ENCODE measurements at regions not wholly inside any gene's neighbourhood (a gene's known extent, or its start where the extent isn't known, plus 50 kb on each side); places are given as distances from the start of the nearest gene placed in this dataset.
A peak's percentile ranks its signal among the peaks of the same experiment; 100 is the strongest.
"Not testable (repeated sequence)": the region's sequence is repeated elsewhere in the genome, so short reads cannot be mapped to it uniquely, and the experiment has no call there.

DNA sequence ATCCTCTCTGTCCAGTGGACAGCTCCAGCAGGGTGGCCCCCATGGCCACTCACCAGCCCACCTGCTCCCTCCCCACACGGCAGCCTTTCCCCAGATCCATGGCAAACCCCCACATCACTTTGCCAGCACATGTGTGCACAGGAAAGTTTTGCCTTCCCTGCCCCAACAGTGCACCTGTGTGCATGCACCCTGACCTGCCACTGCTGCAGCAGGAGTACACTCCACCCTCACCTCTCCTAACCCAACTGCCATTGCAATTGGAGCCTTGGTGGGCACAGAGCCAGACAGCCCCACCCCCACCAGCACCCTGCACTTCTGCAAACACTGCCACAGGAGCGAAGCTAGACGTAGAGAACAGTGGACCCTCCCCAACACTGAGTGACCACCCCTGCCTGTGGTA is 308.9 kb downstream of the CEP170 start:
- ChIA-PET CTCF (no interaction called here), POLR2A (no interaction called here)
- Histone ChIP-seq H3K9me3 (ENCODE audit: control insufficient read depth, insufficient read depth, low read depth, low read length) (no peaks in the 10 kb centered on the region), H3K4me3 (ENCODE audit: low read depth in 2 of 2, low read length in 2 of 2) (no peak overlapping the region), H3K27me3 (ENCODE audit: control insufficient read depth, insufficient read depth, low read length) (no peaks in the 10 kb centered on the region; the same call in 1 of the 2 replicates), H3K4me1 (ENCODE audit: control insufficient read depth, insufficient read depth, low read length) (no peaks in the 10 kb centered on the region), H3K27ac (ENCODE audit: low read length) (no peak overlapping the region), H3K36me3 (ENCODE audit: control insufficient read depth, insufficient read depth, low read length) (no peaks in the 10 kb centered on the region)
- in situ Hi-C loops (cut with HindIII; ENCODE audit: low pct_unique_long_range_greater_than_20kb, low sequenced_read_pairs): no loop called here
- intact Hi-C loops (cut with micrococcal nuclease; ENCODE audit: unreplicated experiment): no loop called here
- DNase-seq (ENCODE audit: low read depth, low spot score): no peak
- no peak for ATAC-seq
- TF ChIP-seq SIN3A (IDR thresholded peaks at IDR 0.05; ENCODE audit: borderline replicate concordance, insufficient read depth, low read depth, low read length): no peak
- TF ChIP-seq, protein P1, sequence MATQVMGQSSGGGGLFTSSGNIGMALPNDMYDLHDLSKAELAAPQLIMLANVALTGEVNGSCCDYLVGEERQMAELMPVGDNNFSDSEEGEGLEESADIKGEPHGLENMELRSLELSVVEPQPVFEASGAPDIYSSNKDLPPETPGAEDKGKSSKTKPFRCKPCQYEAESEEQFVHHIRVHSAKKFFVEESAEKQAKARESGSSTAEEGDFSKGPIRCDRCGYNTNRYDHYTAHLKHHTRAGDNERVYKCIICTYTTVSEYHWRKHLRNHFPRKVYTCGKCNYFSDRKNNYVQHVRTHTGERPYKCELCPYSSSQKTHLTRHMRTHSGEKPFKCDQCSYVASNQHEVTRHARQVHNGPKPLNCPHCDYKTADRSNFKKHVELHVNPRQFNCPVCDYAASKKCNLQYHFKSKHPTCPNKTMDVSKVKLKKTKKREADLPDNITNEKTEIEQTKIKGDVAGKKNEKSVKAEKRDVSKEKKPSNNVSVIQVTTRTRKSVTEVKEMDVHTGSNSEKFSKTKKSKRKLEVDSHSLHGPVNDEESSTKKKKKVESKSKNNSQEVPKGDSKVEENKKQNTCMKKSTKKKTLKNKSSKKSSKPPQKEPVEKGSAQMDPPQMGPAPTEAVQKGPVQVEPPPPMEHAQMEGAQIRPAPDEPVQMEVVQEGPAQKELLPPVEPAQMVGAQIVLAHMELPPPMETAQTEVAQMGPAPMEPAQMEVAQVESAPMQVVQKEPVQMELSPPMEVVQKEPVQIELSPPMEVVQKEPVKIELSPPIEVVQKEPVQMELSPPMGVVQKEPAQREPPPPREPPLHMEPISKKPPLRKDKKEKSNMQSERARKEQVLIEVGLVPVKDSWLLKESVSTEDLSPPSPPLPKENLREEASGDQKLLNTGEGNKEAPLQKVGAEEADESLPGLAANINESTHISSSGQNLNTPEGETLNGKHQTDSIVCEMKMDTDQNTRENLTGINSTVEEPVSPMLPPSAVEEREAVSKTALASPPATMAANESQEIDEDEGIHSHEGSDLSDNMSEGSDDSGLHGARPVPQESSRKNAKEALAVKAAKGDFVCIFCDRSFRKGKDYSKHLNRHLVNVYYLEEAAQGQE (IDR thresholded peaks at IDR 0.05; ENCODE audit: insufficient read depth in 1 of 2, low read depth in 2 of 2, low read length in 1 of 2): no peak
- TF ChIP-seq, protein P2, sequence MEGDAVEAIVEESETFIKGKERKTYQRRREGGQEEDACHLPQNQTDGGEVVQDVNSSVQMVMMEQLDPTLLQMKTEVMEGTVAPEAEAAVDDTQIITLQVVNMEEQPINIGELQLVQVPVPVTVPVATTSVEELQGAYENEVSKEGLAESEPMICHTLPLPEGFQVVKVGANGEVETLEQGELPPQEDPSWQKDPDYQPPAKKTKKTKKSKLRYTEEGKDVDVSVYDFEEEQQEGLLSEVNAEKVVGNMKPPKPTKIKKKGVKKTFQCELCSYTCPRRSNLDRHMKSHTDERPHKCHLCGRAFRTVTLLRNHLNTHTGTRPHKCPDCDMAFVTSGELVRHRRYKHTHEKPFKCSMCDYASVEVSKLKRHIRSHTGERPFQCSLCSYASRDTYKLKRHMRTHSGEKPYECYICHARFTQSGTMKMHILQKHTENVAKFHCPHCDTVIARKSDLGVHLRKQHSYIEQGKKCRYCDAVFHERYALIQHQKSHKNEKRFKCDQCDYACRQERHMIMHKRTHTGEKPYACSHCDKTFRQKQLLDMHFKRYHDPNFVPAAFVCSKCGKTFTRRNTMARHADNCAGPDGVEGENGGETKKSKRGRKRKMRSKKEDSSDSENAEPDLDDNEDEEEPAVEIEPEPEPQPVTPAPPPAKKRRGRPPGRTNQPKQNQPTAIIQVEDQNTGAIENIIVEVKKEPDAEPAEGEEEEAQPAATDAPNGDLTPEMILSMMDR (IDR thresholded peaks at IDR 0.05): no peak
- TF ChIP-seq TCF7L2 (IDR thresholded peaks at IDR 0.05; ENCODE audit: low read depth, low read length): no peak
- TF ChIP-seq POLR2AphosphoS5 (IDR thresholded peaks at IDR 0.05; ENCODE audit: low read depth, low read length): no peak
- BruUV-seq (replicated peaks): no TSS peak

DNA sequence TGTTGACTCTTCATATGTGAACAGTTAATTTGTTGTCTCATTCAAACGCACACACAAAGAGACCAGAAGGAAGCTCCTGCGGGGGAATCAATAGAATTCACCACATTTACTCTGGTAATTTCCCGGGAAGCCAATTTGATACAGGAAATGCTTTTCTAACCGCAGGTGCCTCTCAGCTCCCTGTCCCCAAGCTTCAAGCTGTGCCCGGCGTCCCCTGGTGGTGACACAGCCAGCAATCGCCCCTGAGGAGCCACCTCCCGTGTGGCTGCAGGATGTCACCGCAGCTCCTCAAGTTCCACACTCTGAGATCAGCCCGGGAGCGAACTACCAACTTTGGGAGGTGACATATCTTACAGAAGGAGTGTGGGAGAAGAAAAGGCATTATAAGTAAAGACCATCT is 318.4 kb downstream of the CEP170 start:
- H3K36me3 ChIP-seq (ENCODE audit: control insufficient read depth, insufficient read depth, low read length); CTCF ChIA-PET; in situ Hi-C loops (cut with HindIII; ENCODE audit: low pct_unique_long_range_greater_than_20kb, low sequenced_read_pairs); POLR2A ChIA-PET; H3K27me3 ChIP-seq (ENCODE audit: control insufficient read depth, insufficient read depth, low read length); H3K9me3 ChIP-seq (ENCODE audit: control insufficient read depth, insufficient read depth, low read depth, low read length); DNase-seq (ENCODE audit: low read depth, low spot score); BruUV-seq (replicated peaks); intact Hi-C loops (cut with micrococcal nuclease; ENCODE audit: unreplicated experiment); H3K27ac ChIP-seq (ENCODE audit: low read length); H3K4me3 ChIP-seq (ENCODE audit: low read depth in 2 of 2, low read length in 2 of 2); H3K4me1 ChIP-seq (ENCODE audit: control insufficient read depth, insufficient read depth, low read length): not testable (repeated sequence)
- ATAC-seq: peak; percentile 56; the same call in 1 of the 2 replicates
- TF ChIP-seq, protein P2 (IDR thresholded peaks at IDR 0.05): peak; percentile 48

DNA sequence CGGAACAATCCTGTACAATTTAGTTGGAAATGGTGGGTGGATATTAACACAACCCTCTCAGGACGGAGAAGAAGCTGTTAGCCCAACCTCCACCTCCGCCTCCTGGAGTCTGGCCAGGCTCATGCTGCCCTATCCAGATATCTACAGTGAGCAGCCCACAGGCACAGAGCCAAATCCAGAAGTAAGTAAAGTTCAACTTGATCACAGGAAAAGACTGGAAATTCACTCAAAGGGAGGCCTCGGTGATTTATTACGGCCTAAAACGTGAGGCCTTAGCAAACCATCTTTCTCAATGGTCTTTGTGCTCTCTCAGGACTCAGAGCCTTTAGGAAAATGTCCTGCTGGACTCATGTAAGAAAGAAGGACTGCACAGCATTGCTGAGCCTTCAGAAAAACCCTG is 330.4 kb downstream of the CEP170 start:
- H3K36me3 ChIP-seq (ENCODE audit: control insufficient read depth, insufficient read depth, low read length); H3K4me3 ChIP-seq (ENCODE audit: low read depth in 2 of 2, low read length in 2 of 2); in situ Hi-C loops (cut with HindIII; ENCODE audit: low pct_unique_long_range_greater_than_20kb, low sequenced_read_pairs); DNase-seq (ENCODE audit: low read depth, low spot score); H3K27me3 ChIP-seq (ENCODE audit: control insufficient read depth, insufficient read depth, low read length); ATAC-seq; H3K4me1 ChIP-seq (ENCODE audit: control insufficient read depth, insufficient read depth, low read length); CTCF ChIA-PET; POLR2A ChIA-PET; H3K27ac ChIP-seq (ENCODE audit: low read length); BruUV-seq (replicated peaks); intact Hi-C loops (cut with micrococcal nuclease; ENCODE audit: unreplicated experiment); H3K9me3 ChIP-seq (ENCODE audit: control insufficient read depth, insufficient read depth, low read depth, low read length): not testable (repeated sequence)

DNA sequence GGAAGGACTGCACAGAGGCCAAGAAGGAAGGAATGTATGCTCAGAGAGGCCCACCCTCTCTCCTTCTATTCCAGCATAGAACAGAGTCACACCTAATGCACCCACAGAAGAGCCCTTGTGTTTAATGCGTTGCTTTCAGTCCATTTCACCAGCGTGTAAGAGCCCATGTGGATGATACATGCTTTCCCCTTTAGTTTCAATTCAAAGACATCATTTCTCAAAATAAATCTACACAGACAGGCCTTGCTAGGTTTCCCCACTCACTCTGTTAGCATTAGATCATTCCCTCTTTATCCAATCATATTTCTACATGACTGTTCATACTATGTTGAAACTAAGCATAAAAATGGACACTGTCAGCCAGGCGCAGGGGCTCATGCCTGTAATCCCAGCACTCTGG is 331.5 kb downstream of the CEP170 start:
- H3K36me3 ChIP-seq (ENCODE audit: control insufficient read depth, insufficient read depth, low read length); H3K9me3 ChIP-seq (ENCODE audit: control insufficient read depth, insufficient read depth, low read depth, low read length); H3K27me3 ChIP-seq (ENCODE audit: control insufficient read depth, insufficient read depth, low read length); BruUV-seq (replicated peaks); CTCF ChIA-PET; in situ Hi-C loops (cut with HindIII; ENCODE audit: low pct_unique_long_range_greater_than_20kb, low sequenced_read_pairs); H3K27ac ChIP-seq (ENCODE audit: low read length); H3K4me3 ChIP-seq (ENCODE audit: low read depth in 2 of 2, low read length in 2 of 2); POLR2A ChIA-PET; H3K4me1 ChIP-seq (ENCODE audit: control insufficient read depth, insufficient read depth, low read length); ATAC-seq; intact Hi-C loops (cut with micrococcal nuclease; ENCODE audit: unreplicated experiment); DNase-seq (ENCODE audit: low read depth, low spot score): not testable (repeated sequence)

DNA sequence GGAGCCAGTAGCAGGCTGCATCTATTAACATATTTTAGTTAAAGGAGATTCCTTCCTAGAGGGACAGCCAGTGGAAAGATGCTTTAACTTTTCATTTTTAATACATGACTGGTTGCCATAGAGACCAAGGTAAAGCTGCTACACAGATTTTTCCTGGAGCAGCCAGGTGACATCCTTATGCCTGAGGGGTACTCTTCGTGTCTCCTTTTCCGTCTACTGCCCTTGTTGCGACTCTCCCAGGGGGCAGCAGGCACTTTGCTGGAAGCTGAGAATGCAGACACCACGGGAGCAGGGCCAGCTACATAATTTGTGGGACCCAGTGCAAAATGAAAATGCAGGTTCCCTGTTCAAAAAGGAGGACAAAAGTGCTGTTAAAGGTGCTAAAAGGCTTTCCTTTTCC is 340.4 kb downstream of the CEP170 start:
- BruUV-seq (replicated peaks); DNase-seq (ENCODE audit: low read depth, low spot score); H3K36me3 ChIP-seq (ENCODE audit: control insufficient read depth, insufficient read depth, low read length); H3K4me3 ChIP-seq (ENCODE audit: low read depth in 2 of 2, low read length in 2 of 2); H3K9me3 ChIP-seq (ENCODE audit: control insufficient read depth, insufficient read depth, low read depth, low read length); intact Hi-C loops (cut with micrococcal nuclease; ENCODE audit: unreplicated experiment); H3K27ac ChIP-seq (ENCODE audit: low read length); in situ Hi-C loops (cut with HindIII; ENCODE audit: low pct_unique_long_range_greater_than_20kb, low sequenced_read_pairs); H3K27me3 ChIP-seq (ENCODE audit: control insufficient read depth, insufficient read depth, low read length); H3K4me1 ChIP-seq (ENCODE audit: control insufficient read depth, insufficient read depth, low read length); POLR2A ChIA-PET; ATAC-seq; CTCF ChIA-PET: not testable (repeated sequence)
